CD4-positive, alpha-beta T cell (primary cell): ENCODE measurements at regions not wholly inside any gene's neighbourhood (a gene's known extent, or its start where the extent isn't known, plus 50 kb on each side); places are given as distances from the start of the nearest gene placed in this dataset.
"Not testable (repeated sequence)": the region's sequence is repeated elsewhere in the genome, so short reads cannot be mapped to it uniquely, and the experiment has no call there.

Source experiments
- ATAC-seq: fragments of 200-7000 bp; cut with Tn5 transposase; one replicate; pipeline ENCODE4 v1.10.0; 2022; ENCODE audit warnings: mild to moderate bottlenecking; ENCODE audit not compliant: poor library complexity
- CTCF ChIA-PET: fragments of 350-600 bp; sonication (Branson Sonifier 250); formaldehyde crosslinking; loops from one replicate; lab custom pipeline; 2021; ENCODE audit warnings: antibody characterized with exemption, inconsistent platforms; lab: Charles Lee
- POLR2A ChIA-PET: fragments of 350-600 bp; sonication (Branson Sonifier 250); formaldehyde crosslinking; loops from one replicate; lab custom pipeline; 2021; ENCODE audit warnings: antibody characterized with exemption, inconsistent platforms; lab: Charles Lee
- DNase-seq, 14 experiments: peaks; one replicate each; pipeline ENCODE4 v3.0.0-alpha.2; 2013 to 2020; ENCODE audit warnings: mixed read lengths in 2 of 14
- H3K27ac ChIP-seq, 2 donors: one replicate each; pipeline versions ENCODE4 v1.5.1 to v1.7.0; 2013; ENCODE audit warnings: low read length in 2 of 2, low read depth in 1 of 2, mild to moderate bottlenecking in 1 of 2
- H3K27me3 ChIP-seq, 2 experiments: 1 replicate in 1 of 2; 2 replicates in 1 of 2; pipeline versions ENCODE4 v1.6.1 to v1.7.0; 2013; ENCODE audit warnings: low read length in 2 of 2, control low read depth in 1 of 2, mild to moderate bottlenecking in 1 of 2, moderate library complexity in 1 of 2; ENCODE audit not compliant: insufficient read depth in 2 of 2, control insufficient read depth in 1 of 2
- H3K36me3 ChIP-seq: one replicate; pipeline ENCODE4 v1.6.1; 2013; ENCODE audit warnings: low read length, control low read depth; ENCODE audit not compliant: insufficient read depth
- H3K4me1 ChIP-seq: one replicate; pipeline ENCODE4 v1.6.1; 2013; ENCODE audit warnings: low read length, control low read depth; ENCODE audit not compliant: insufficient read depth
- H3K4me3 ChIP-seq: one replicate; pipeline ENCODE4 v1.5.1; 2013; ENCODE audit warnings: mild to moderate bottlenecking, low read length, moderate library complexity
- H3K9me3 ChIP-seq, 2 experiments: 1 replicate in 1 of 2; 2 replicates in 1 of 2; pipeline versions ENCODE4 v1.6.1 to v1.7.0; 2013; ENCODE audit warnings: low read length in 2 of 2, mild to moderate bottlenecking in 2 of 2, control low read depth in 1 of 2, moderate library complexity in 1 of 2; ENCODE audit not compliant: control insufficient read depth in 1 of 2, insufficient read depth in 1 of 2
- H3K27ac Mint-ChIP-seq: one replicate; pipeline ENCODE4 v1.8.0; 2020; ENCODE audit warnings: mixed read lengths
- H3K27me3 Mint-ChIP-seq: one replicate; pipeline ENCODE4 v1.8.0; 2021; ENCODE audit warnings: mixed read lengths
- H3K36me3 Mint-ChIP-seq: one replicate; pipeline ENCODE4 v1.8.0; 2021; ENCODE audit warnings: low read depth, mixed read lengths
- H3K4me1 Mint-ChIP-seq: one replicate; pipeline ENCODE4 v1.8.0; 2021; ENCODE audit warnings: low read depth, mixed read lengths
- H3K4me3 Mint-ChIP-seq: one replicate; pipeline ENCODE4 v1.8.0; 2020; ENCODE audit warnings: mild to moderate bottlenecking, mixed read lengths
- H3K9me3 Mint-ChIP-seq: one replicate; pipeline ENCODE4 v1.8.0; 2020; ENCODE audit warnings: mixed read lengths
- CTCF ChIP-seq: fragments of 200-600 bp; IDR thresholded peaks from one replicate; pipeline ENCODE4 v1.8.0; 2022; ENCODE audit warnings: antibody characterized with exemption, mild to moderate bottlenecking
- intact Hi-C, 2 experiments: fragments of 100-400 bp; cut with DNase I in 1 of 2; cut with micrococcal nuclease in 1 of 2; formaldehyde crosslinking; loops; one replicate each; pipeline versions ENCODE4 v1.15.1 to v1.9.0; 2023 to 2025; cut with DNase I, micrococcal nuclease

DNA sequence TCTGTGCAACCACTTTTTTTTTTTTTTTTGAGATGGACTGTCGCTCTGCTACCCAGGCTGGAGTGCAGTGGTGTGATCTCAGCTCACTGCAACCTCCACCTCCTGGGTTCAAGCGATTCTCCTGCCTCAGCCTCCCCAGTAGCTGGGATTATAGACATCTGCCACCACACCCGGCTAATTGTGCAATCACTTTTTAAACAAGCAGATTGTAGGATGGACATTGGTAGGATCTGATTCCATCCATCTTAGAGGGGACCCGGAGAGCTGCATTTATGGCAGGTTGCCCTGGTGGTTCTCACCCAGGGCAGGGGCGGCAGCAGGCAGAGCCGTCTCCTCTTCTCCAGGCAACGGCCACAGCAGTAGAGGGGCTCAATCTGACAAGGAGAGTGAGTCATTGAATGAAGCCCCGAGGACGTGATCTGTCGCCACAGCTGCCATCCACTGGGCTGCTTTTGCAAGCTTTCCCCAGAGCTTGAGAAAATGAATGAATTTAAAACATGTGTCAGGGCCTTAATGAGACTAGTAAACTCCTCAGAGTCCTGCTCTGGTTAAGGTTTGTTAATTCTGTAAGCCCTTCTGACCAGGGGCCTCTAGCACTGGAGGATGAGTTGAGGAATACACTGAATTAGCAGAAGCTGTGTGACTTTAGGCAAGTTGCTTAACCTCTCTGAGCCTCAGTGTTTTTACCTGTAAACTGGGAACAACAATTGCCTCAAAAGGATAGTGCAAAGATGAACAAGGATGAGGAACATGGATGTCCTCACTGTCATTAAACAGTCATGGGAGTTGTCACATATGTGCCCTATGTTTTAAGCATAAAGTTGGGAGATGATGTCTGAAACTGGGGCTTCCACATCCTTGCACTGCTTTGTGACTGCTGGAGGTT, 129.1 kb downstream of the ASB7 start:
- H3K9me3 ChIP-seq = no peaks in the 10 kb centered on the region
- H3K27ac ChIP-seq = no peak overlapping the region
- H3K9me3 Mint-ChIP-seq = no peaks in the 10 kb centered on the region
- ATAC-seq = no peak
- H3K36me3 ChIP-seq = no peaks in the 10 kb centered on the region
- no peaks in the 10 kb centered on the region for H3K27me3 ChIP-seq
- DNase-seq = no peak
- TF ChIP-seq CTCF = no peak
- no peak overlapping the region for H3K27ac Mint-ChIP-seq
- ChIA-PET CTCF (no interaction called here), POLR2A (no interaction called here)
- H3K4me3 ChIP-seq = no peak overlapping the region
- no peak overlapping the region for H3K4me3 Mint-ChIP-seq
- no peaks in the 10 kb centered on the region for H3K4me1 ChIP-seq
- no peaks in the 10 kb centered on the region for H3K27me3 Mint-ChIP-seq
- no peaks in the 10 kb centered on the region for H3K36me3 Mint-ChIP-seq
- no peaks in the 10 kb centered on the region for H3K4me1 Mint-ChIP-seq
- intact Hi-C loops = no loop called here

- POLR2A ChIA-PET = no interaction called here
- Mint-ChIP-seq H3K9me3 (no peaks in the 10 kb centered on the region), H3K4me3 (no peak overlapping the region), H3K27me3 (no peaks in the 10 kb centered on the region), H3K36me3 (no peaks in the 10 kb centered on the region), H3K27ac (no peak overlapping the region), H3K4me1 (no peaks in the 10 kb centered on the region)
- Histone ChIP-seq H3K4me3 (no peak overlapping the region), H3K27me3 (no peaks in the 10 kb centered on the region), H3K4me1 (no peaks in the 10 kb centered on the region), H3K9me3 (no peaks in the 10 kb centered on the region), H3K27ac (no peak overlapping the region), H3K36me3 (no peaks in the 10 kb centered on the region)
- no peak for TF ChIP-seq CTCF
- ATAC-seq (no peak), DNase-seq (no peak)
- CTCF ChIA-PET = no interaction called here
- intact Hi-C loops = no loop called here
These were observed 130.0 kb downstream of the ASB7 start for GRCh38 chr15:100732211-100733055.

- no peaks in the 10 kb centered on the region for H3K27me3 Mint-ChIP-seq
- no peak overlapping the region for H3K4me3 ChIP-seq
- H3K27ac Mint-ChIP-seq = no peak overlapping the region
- no peaks in the 10 kb centered on the region for H3K36me3 ChIP-seq
- H3K4me1 Mint-ChIP-seq = no peaks in the 10 kb centered on the region
- H3K4me1 ChIP-seq = no peaks in the 10 kb centered on the region
- no peaks in the 10 kb centered on the region for H3K9me3 Mint-ChIP-seq
- ChIA-PET POLR2A (no interaction called here), CTCF (no interaction called here)
- H3K9me3 ChIP-seq = no peaks in the 10 kb centered on the region
- no peak overlapping the region for H3K27ac ChIP-seq
- no peaks in the 10 kb centered on the region for H3K27me3 ChIP-seq
- TF ChIP-seq CTCF = no peak
- intact Hi-C loops = no loop called here
- DNase-seq = no peak
- H3K4me3 Mint-ChIP-seq = no peak overlapping the region
- no peak for ATAC-seq
- no peaks in the 10 kb centered on the region for H3K36me3 Mint-ChIP-seq
These were observed 130.9 kb downstream of the ASB7 start for GRCh38 chr15:100733101-100733842.

DNA sequence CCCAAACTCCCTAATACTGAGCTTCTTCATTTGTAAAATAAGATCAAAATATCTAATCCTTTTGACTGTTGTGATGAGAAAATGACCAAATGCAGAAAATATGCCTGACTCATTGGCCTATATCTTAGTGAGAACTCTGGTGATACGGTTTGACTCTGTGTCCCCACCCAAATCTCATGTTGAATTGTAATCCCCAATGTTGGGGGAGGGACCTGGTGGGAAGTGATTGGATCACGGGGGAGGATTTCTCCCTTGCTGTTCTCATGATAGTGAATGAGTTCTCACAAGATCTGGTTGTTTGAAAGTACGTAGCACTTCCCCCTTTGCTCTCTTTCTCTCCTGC, 131.4 kb downstream of the ASB7 start:
- H3K4me1 ChIP-seq, H3K9me3 ChIP-seq, H3K4me1 Mint-ChIP-seq, H3K36me3 Mint-ChIP-seq, DNase-seq, H3K27me3 Mint-ChIP-seq, POLR2A ChIA-PET, ATAC-seq, H3K27ac ChIP-seq, H3K36me3 ChIP-seq, CTCF ChIA-PET, H3K4me3 Mint-ChIP-seq, H3K4me3 ChIP-seq, H3K27me3 ChIP-seq, H3K27ac Mint-ChIP-seq, intact Hi-C loops, H3K9me3 Mint-ChIP-seq: not testable (repeated sequence)
